NCI-H2196 treated with DMSO at 0.1 percent for 48 hours (cell line): ENCODE measurements at regions not wholly inside any gene's neighbourhood (a gene's known extent, or its start where the extent isn't known, plus 50 kb on each side); places are given as distances from the start of the nearest gene placed in this dataset.
"Not testable (repeated sequence)": the region's sequence is repeated elsewhere in the genome, so short reads cannot be mapped to it uniquely, and the experiment has no call there.

Source experiments
- DNase-seq: peaks from one replicate; lab custom pipeline; 2025; ENCODE audit not compliant: unreplicated experiment; lab: John Stamatoyannopoulos, UW

DNA sequence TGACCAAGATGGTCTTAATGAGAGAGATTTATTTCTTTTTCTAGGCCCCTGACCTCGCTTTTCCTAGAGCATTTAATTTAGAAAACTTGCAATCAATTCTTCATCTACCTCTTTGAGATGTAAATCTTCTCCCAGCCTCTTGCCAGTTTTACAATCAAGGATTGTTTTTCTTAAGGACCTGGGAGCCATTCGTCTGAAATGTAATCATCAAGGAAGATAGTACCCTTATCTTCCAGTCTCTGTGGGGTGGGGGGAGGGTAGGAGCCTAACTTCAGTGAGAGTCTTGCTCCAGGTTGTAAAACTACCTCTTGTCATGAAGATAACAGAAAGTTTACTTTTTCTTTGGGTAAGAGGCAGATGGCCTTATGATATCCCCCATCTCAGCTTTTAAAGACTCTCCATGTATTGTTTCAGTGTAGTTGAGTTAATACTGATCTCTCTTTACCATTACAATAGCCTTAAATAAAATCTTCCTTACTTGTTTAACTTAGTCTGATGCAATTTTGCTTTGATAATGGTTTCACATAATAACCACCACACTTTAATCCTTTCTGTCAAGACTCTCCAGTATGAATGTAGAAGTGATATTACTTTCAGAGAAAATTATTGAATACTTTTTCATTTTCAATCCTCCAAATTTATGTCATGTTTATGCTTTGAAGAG is 110.2 kb upstream of the CPHXL start:
- DNase-seq: no peak

DNA sequence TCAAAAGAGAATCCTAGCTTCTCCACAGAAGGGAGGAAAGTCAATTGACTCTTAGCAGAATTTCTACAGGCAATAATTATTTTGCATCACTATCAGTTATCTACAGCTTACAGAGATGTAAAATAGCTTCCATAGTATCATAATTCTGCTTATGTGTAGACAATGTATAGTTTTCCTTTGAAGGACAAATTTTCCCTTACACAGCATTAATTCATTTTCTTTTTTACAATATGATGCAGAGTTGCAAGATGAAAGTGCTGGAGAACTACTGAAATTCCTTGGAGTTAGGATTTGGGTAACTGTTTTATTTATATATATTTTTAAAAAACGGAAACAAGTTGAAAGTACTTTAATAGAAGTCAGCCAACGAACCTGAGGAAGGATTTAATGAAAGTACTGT is 111.0 kb upstream of the CPHXL start:
- DNase-seq: no peak

DNA sequence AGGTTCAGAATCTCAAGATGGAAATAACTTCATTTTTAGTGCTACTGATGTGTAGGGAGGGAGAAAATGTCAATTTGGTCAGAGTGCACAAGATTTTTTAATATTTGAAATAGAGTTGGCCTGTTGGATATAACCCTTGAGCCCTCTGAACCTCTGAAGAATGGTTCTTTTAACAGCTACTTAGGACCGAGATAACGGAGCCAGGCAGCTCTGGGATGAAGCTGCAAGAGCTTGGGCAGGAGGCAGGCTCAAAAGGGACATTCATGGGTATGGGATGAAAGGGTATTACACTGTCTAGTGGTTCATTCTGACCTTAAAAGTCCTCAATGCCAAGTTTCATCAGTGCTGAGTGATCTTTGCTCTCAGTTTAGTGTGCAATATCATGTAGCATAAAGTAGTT is 111.4 kb upstream of the CPHXL start:
- DNase-seq: no peak

DNA sequence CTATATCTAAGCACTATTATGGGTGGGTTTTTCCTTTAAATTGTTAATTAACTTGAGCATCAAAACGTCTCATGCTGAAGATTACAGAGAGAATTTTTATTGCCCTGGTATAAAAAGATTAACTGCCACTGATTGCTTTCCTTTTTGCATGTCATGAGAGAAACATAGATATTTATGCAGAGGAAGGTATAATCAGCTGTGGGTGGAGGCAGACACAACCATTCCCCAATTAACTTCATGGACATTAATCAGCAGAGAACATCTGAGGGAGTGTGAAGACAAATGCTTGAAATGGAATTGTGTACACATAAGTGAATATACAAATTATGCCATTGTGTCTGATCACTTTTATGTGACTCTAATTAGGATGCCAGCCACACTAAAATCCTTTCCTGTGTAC is 115.2 kb upstream of the CPHXL start:
- DNase-seq: no peak

DNA sequence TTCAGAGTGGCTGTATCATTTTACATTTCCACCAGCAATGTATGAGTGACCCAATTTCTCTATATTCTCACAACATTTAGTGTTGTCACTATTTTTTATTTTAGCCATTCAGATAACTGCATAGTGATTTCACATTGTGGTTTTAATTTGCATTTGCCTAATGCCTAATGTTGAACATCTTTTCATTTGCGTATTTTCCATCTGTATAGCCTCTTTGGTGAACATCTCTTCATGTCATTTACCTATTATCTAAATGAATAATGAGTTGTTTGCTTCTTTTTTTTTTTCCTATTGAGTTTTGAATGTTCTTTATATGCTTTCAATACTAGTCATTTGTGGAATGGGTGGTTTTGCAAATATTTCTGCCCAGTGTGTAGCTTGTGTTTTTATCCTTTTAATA is 120.9 kb upstream of the CPHXL start:
- DNase-seq: no peak

DNA sequence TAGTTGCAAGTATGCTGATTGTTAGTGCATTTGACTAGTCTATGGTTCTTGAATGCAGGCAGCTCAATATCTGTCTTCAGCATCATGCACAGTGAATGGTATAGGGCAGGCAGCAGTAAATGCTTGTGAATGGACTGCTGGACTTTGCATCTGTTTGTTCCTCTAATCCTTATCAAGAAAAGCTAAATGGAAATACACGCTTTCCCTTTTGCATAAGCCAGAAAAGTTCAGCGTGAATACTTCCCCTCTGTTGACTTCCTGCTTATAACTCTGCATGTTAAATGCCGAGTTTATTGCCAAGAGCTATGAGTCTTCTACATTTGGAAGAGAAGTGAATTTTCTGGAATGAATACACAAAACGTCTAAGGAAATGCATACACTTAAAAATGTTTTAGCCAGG is 127.9 kb upstream of the CPHXL start:
- DNase-seq: no peak

DNA sequence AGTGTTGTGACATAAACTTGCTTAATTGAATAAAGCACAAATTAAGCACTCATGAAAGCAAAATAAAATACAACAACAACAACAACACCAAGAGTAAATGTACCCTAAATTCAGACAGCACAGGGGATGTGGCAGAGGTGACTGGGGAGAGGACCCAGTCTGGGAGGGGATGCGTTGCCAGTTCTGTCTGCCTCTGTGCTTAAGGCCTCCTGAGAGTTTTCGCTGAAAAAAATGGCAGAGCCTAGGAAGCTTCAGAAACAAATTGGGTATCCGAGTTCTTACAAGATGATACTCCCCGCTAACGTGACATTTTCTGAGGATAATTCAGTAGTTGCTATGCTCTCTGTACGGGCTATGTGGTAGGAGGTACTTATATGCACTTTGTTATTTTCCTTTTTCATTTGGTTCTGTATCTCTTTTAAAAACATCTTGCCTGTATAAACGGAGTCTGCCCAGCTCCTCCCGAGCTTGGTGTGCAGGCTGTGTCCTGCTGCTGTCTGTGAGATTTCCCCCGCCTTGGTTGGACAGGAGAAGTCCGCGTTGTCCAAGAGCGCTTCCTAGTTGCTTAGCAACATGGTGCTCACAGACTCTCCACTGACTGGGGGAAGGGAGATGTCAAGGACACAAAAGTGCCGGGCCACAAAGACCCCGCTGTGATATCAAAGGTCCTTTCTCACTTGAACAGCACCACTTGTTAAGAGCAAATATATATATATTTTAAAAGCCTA is 134.2 kb upstream of the CPHXL start:
- DNase-seq: no peak

DNA sequence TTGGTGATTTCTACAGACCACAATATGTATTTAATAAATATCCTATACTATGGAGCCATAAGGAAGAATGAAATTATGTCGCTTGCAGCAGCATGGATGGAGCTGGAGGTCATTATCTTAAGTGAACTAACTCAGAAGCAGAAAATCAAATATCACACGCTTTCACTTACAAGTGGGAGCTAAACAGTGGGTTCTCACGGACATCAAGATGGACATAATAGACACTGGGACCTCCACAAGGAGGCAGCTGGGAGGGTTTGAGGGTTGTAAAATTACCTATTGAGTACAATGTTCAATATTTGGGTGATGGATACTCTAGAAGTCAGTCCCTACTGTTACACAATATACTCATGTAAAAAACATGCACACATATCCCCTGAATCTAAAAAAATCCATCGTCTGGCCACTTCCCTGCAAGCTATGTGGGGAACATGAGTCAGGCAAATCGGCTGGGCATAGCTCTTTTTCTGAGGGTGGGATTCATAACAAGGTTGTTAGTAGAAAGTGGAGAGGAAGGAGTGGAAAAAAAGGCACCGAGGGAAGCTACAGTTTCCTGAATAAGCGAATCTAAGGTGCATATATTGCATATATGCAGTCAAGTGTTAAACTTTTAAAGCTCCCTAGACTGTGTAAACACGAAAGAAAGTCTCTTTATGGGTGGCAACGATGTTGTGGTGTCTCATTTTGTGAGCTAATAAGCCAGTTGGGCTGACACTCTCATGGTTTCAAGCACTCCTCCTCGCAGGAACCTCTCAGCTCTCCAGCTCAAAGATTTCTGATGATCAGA is 135.2 kb upstream of the CPHXL start:
- no peak for DNase-seq

DNA sequence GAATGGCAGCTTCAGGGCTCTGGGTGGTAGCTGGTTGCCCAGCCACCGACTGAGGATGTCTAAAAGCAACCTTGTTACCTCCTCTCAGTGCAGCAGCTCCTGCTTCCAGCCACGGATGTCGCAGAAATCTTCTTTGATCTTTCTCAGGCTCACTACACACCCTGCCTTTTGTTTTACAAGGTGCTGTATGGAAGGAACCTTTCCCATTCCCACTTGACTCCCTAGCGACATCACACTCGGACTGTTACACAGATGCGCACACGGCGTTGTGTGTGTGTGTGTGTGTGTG is 135.8 kb upstream of the CPHXL start:
- DNase-seq: no peak

DNA sequence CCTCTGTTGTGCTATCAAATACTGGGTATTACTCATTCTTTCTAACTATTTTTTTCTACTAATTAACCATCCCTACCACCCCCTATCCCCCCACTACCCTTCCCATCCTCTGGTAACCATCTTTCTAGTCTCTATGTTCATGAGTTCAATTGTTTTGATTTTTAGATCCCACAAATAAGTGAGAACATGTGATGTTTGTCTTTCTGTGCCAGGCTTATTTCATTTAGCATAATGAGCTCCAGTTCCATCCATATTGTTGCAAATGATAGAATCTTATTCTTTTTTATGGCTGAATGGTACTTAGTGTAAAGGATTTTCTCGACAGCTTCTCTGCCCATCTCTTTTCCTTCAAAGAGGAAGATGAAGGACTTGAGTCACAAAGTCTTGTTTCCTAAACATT is 138.0 kb upstream of the CPHXL start:
- no peak for DNase-seq

DNA sequence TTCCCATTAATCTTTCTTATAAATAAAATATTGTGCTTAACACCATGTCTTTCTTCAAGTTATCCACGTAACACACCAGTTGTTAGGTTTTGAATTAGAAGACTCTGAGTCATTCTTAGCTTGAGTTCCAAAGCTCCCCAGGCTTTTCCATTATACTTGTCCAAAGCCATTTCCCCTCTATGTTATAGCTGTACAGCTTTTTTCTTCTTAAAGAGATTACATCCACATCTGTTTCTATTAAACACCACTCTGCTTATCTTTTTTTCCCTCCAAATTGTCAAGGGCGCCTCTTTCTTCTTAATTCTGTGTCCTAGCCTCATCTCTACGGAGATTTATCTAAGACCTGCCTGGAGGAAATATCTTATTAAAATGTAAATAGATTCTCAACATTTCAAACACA is 139.4 kb upstream of the CPHXL start:
- no peak for DNase-seq

DNA sequence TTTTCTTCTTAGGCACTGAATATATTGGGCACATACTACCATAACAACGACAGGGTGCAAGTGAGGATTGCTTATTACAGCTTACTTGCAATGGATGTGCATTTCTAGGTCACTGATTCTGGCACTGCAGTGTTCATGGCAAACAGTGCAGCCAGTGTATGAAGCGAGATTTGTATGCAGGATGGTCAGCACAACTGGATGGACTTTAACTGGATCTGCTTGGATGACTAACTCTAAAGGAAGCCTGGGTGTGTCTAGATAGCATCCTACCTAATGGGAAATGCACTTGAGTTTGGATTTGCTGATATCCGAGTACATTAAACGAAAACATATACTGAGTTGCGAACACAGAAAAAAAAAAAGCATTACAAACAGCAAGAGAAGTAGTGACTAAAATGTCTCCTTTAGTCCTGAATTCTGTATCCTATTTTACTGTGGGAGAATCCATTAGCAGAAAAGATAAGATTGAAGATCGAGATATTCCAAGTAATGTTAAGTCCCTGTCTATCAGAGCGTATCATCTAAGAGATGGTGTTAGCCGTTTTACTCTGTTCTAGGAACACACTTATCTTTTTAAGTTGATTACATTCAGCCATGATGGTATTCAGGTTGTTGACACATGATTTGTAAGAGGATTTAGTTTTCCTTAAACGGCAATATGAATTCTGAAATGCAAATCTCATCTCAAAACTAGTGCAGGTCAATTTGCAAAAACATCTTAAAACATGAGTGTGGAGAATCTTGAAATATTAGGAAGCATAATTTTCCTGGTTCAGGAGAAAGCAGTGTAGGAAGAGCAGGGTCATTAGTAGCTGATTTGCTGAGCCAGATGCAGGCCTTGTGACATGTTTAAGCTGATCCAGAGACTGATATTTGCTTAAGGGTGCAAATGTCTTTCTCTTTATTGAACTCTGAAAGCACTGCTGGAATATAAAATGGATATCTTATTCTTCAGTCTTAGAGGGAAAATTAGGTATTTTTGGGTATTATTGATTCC is 142.6 kb upstream of the CPHXL start:
- no peak for DNase-seq

DNA sequence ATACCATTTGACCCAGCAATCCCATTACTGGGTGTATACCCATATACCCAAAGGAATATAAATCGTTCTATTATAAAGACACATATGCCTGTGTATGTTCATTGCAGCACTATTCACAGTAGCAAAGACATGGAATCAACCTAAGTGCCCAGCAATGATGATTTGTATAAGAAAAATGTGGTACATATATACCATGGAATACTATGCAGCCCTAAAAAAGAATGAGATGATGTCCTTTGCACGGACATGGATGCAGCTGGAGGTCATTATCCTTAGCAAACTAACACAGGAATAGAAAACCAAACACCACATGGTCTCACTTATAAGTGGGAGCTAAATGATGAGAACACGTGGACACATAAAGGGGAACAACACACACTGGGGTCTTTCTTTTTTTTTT is 155.0 kb upstream of the CPHXL start:
- DNase-seq: not testable (repeated sequence)

DNA sequence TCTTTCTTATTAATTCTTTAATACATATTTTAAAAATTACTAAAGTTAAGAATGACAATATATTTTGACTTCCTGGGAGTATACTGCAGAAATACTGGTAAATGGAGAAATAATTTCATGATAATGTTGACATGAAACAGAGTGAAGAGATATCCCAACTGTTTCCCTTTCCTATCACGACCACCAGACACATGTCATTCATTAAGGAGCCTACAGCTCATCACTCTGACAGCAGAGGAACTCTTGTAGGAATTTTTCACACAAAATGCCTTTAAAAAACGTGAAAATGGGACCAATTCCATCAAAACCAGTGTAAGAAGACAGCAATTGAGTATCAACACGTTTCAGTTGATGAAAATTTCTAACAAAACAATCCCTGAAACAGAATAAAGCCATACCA is 172.9 kb upstream of the CPHXL start:
- DNase-seq: no peak

DNA sequence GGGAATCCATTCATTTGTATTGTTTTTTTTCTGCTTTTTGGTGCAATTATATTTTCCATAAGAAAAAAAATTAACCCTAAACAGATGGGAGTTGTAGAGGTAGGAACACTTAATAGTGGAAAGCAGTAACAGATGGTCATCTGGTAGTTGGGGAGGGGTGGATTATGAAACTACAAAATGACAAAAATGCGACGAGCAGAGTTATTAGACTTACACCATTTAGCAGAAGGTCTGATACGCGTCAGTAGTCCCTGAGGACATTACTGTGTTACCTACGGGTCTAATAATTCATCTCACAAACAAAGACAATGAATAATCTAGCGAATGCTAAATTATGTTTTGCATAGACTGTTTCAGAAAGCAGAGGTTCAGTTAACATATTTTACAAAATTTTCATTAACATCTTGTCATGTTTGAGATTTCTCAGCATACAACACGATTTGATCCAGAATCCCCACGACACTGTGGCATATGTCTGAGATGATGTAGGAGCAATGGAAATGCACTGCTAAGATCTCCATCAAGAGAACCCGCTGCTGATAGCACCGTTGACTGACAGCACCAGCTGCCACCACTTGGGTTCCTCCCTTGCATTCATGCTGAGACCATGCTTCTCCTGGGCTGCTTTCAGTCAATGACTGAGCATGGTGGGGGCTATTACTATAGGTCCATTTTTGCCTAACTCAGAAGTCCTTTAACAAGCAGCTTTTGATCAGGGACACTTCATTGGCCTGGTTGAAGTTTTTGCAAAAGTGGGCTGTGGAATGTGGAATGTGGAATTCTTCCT is 182.2 kb upstream of the CPHXL start:
- no peak for DNase-seq

DNA sequence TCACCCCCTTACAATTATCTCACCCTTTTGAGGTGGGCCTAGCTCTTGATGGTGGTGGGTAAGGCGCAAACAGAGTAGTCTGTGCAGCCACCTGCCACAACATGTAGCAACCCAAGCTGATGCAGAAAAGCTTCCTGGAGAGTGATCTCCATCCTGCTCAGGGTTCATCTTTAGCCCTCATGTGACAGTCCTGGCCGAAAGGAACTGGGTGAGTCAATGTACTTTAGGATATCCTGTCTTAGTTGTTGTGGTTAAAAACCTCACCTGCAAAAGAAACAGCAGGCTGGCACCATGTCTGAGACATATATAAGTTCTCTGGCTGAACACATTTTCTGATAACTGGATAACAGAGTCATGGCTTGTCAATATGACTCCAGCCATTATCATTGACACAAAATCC is 183.5 kb upstream of the CPHXL start:
- no peak for DNase-seq

DNA sequence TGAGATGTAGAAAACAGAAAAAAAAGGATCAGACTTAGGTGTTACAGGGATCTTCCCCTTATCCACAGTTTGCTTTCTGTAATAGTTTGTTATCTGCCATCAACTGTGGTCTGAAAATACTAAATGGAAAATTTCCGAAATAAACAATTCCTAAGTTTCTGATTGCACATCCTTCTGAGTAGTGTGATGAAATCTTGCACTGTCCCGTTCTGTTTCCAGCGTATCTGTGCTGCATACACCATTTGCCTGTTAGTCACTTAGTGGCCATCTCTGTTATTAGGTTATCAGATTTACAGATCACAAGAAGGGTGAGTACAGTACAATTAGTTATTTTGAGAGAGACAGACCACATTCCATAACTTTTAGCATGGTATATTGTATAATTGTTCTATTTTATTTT is 185.6 kb upstream of the CPHXL start:
- no peak for DNase-seq

DNA sequence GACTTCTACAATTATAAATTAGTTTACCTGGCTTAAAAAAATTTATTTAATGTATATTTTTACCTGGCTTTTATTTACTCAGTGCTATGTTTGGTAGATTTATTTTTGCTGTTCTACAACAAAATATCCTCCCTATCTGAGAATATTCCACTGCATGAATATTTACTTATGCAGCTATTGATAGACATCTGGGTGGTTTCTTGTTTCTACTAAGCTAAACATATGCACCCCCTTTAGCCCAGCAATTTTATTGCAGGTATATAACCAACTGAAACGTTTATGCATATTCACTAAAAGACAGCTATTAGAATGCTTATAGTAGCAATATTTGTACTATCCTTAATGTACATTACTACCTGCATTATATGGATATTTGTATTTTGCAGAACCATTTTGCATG is 187.7 kb upstream of the CPHXL start:
- no peak for DNase-seq

DNA sequence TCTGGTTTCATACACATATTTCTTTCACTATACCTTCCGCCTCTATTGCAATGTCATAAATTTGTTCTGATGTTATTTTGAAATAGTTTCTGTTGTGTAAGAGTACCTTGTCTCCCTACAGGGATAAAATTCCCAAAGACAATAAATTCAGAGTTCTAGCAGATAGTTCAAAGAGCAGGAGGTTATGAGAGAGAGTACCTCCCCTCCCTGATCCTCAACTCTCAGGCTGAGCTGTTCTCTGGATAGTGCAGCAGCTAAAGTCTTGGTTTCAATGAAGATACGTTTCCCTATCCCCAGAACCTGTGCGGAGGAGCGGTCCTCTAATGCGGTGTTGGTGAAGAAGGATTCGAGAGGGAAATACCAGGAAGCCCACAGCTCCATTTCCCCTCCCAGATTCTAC is 190.2 kb upstream of the CPHXL start:
- DNase-seq: no peak

DNA sequence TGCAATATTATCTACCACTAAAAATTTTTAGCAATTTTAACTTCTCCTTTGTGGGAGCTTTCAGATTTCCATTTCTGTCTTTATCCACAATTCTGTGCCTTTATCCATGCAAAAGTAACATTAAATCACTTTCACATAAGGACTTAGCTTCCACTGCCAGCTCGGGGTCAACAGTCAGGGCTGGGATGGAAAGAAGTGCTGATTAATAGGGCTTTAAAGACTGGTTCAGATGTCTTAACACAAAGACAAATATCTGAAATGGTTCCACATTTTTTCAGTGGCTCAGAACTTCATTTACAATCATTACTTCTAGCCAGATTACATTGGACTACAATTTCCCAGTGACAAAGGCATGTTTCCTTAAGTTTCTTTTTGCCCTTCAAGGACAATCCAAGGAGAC is 191.8 kb upstream of the CPHXL start:
- DNase-seq: no peak

DNA sequence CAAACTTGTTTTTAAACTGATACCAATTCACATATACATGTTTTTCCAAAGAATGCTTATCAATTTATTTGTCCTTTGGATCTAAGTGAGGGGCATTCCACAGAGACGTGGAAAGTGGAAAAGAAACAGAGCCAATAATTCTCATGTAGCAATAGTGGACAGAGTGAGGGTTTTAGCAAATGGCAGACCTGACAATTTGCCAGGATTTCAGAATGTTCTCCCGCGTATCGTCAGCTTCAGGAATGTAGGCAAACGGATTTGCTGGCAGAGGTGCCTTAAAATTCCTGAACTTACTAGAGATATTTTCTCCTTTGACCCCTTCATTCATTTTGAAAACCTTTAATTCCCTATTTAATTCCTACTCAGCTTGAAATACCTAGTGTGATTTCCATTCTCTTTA is 193.4 kb upstream of the CPHXL start:
- no peak for DNase-seq
